ENCODE measurements at regions not wholly inside any gene's neighbourhood (a gene's known extent, or its start where the extent isn't known, plus 50 kb on each side); places are given as distances from the start of the nearest gene placed in this dataset.

DNA sequence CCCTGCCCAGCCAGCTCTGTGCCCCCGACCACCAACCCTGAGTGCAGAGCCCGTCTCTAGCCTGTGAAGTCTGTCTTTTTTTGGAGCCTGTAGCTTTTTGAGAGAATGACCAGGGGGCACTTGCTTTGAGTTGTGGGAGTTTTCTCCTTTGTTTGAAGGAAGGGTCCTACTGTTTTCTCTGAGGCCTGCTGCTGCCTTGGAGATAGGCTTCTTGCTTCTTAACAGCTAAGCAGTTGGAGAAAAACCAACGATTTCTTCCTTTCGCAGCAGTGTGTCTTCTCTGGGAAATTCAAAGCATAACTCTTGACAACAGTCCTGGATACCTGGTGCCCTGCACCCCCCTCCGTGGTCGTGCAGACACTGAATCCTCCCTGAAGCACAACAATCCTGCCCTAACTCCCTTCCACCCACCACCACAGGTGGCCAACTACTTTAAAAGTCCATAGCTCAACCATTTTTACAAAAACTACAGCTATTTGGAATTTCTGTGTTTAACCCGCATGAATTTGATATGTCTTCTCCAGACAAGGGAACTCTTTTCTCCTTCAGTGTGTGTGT, 61.0 kb downstream of the FAM50B start:
- no peak for ATAC-seq (ENCODE audit: low read depth)
- TF ChIP-seq MXI1 (IDR thresholded peaks at IDR 0.05; ENCODE audit: borderline replicate concordance, low read depth, low read length) (no peak), SMC3 (IDR thresholded peaks at IDR 0.05; ENCODE audit: low read depth, low read length) (no peak), FOS (IDR thresholded peaks at IDR 0.05; ENCODE audit: low read depth, low read length) (no peak), RAD21 (IDR thresholded peaks at IDR 0.05; ENCODE audit: low read length) (no peak), BHLHE40 (IDR thresholded peaks at IDR 0.05; ENCODE audit: low read depth, low read length) (no peak), RCOR1 (IDR thresholded peaks at IDR 0.05; ENCODE audit: insufficient replicate concordance, low read length) (no peak), MAZ (IDR thresholded peaks at IDR 0.05; ENCODE audit: borderline replicate concordance, low read depth, low read length) (no peak), RFX5 (IDR thresholded peaks at IDR 0.05; ENCODE audit: low read depth, low read length) (no peak), NFE2L2 (IDR thresholded peaks at IDR 0.05; ENCODE audit: low read depth, low read length) (no peak)
- TF ChIP-seq, protein P1, sequence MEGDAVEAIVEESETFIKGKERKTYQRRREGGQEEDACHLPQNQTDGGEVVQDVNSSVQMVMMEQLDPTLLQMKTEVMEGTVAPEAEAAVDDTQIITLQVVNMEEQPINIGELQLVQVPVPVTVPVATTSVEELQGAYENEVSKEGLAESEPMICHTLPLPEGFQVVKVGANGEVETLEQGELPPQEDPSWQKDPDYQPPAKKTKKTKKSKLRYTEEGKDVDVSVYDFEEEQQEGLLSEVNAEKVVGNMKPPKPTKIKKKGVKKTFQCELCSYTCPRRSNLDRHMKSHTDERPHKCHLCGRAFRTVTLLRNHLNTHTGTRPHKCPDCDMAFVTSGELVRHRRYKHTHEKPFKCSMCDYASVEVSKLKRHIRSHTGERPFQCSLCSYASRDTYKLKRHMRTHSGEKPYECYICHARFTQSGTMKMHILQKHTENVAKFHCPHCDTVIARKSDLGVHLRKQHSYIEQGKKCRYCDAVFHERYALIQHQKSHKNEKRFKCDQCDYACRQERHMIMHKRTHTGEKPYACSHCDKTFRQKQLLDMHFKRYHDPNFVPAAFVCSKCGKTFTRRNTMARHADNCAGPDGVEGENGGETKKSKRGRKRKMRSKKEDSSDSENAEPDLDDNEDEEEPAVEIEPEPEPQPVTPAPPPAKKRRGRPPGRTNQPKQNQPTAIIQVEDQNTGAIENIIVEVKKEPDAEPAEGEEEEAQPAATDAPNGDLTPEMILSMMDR (conservative IDR thresholded peaks at IDR 0.05; ENCODE audit: low read depth, low read length), result no peak
- TF ChIP-seq, protein P2, sequence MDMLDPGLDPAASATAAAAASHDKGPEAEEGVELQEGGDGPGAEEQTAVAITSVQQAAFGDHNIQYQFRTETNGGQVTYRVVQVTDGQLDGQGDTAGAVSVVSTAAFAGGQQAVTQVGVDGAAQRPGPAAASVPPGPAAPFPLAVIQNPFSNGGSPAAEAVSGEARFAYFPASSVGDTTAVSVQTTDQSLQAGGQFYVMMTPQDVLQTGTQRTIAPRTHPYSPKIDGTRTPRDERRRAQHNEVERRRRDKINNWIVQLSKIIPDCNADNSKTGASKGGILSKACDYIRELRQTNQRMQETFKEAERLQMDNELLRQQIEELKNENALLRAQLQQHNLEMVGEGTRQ (IDR thresholded peaks at IDR 0.05; ENCODE audit: low read depth, low read length), result no peak
- peak overlapping the region; percentile 14; the same call in 1 of the 2 replicates for H4K91ac ChIP-seq (ENCODE audit: insufficient read depth, low read depth, low read length)
- no peak overlapping the region for H3K27ac ChIP-seq (ENCODE audit: insufficient read depth, low read length)
- H2AFZ ChIP-seq (replicated peaks; ENCODE audit: low read length, poor library complexity), result no peak overlapping the region
- ChIA-PET CTCF (interaction anchor here (0.5 kb wide), 1 partner anchor 23 kb away, joined by 3 read pairs; no protein-coding TSS in a partner anchor), POLR2A (ENCODE audit: unreplicated experiment) (no interaction called here)
- H4K20me1 ChIP-seq (ENCODE audit: insufficient read depth, low read length), result peaks cover 6% of the 10 kb centered on the region; the same call in 1 of the 2 replicates
- H3K9me1 ChIP-seq (ENCODE audit: insufficient read depth, low read length), result peaks cover 16% of the 10 kb centered on the region
- H3K4ac ChIP-seq (ENCODE audit: low read depth, low read length), result no peak overlapping the region
- no peak overlapping the region for H3K4me2 ChIP-seq (ENCODE audit: low read depth, low read length)
- H2BK120ac ChIP-seq (ENCODE audit: low read depth, low read length), result no peak overlapping the region
- dilution Hi-C loops (cut with HindIII; ENCODE audit: low sequenced_read_pairs, unreplicated experiment), result no loop called here
- H2AK5ac ChIP-seq (ENCODE audit: low read depth, low read length), result no peak overlapping the region
- H3K27me3 ChIP-seq (ENCODE audit: control insufficient read depth, insufficient read depth, low read length), result no peaks in the 10 kb centered on the region
- H3K4me3 ChIP-seq (ENCODE audit: insufficient read depth, low read depth, low read length), result no peak overlapping the region
- no TSS peak for BruUV-seq (replicated peaks)
- H4K8ac ChIP-seq (ENCODE audit: low read depth in 2 of 2, low read length in 2 of 2), result no peak overlapping the region
- no peak overlapping the region; the same call in 1 of the 2 replicates for H3K18ac ChIP-seq (ENCODE audit: low read depth, low read length)
- no peak overlapping the region for H3K23ac ChIP-seq (ENCODE audit: low read depth, low read length)
- in situ Hi-C loops (cut with MboI; ENCODE audit: low sequenced_read_pairs), result no loop called here
- no peak for DNase-seq
- no peak overlapping the region for H3K14ac ChIP-seq (replicated peaks; ENCODE audit: low read depth, low read length)
- 94% methylated on average over 5 of the region's 7 CpGs; no CpG with 5 or more reads in 1 of the 2 experiments for WGBS, 2 experiments (ENCODE audit: extremely low coverage in 2 of 2, insufficient read length in 1 of 2)
- no peaks in the 10 kb centered on the region for H3K36me3 ChIP-seq (ENCODE audit: control insufficient read depth, insufficient read depth, low read length)
- H4K5ac ChIP-seq (ENCODE audit: low read depth, low read length), result no peak overlapping the region
- no peak overlapping the region for H2BK15ac ChIP-seq (ENCODE audit: low read depth, low read length)
- 0 out of 2 replicates have a peak overlapping the region, but pooled peaks have one; percentile 0 for H2BK20ac ChIP-seq (ENCODE audit: low read depth, low read length)
- H3K56ac ChIP-seq (ENCODE audit: extremely low read depth, insufficient read depth, low read length), result no peak overlapping the region
- H3K79me1 ChIP-seq (ENCODE audit: low read depth in 1 of 2, low read length in 2 of 2), result no peaks in the 10 kb centered on the region
- H3K4me1 ChIP-seq (ENCODE audit: control insufficient read depth, insufficient read depth, low read length), result peaks cover 19% of the 10 kb centered on the region
- no peak overlapping the region for H2BK5ac ChIP-seq (ENCODE audit: low read depth, low read length, poor library complexity, severe bottlenecking)
- H2AK9ac ChIP-seq (replicated peaks; ENCODE audit: low read depth, low read length, poor library complexity), result no peak overlapping the region
- no peaks in the 10 kb centered on the region for H3K9me3 ChIP-seq (ENCODE audit: control insufficient read depth, insufficient read depth, low read length)
- intact Hi-C loops (cut with micrococcal nuclease), result no loop called here
- no peak overlapping the region for H3K9ac ChIP-seq (ENCODE audit: low read depth, low read length)

Data from IMR-90 (cell line).